Kidney (tissue), 13 donors: ENCODE measurements at regions not wholly inside any gene's neighbourhood (a gene's known extent, or its start where the extent isn't known, plus 50 kb on each side); places are given as distances from the start of the nearest gene placed in this dataset.

Experiments
- DNase-seq, 5 donors: peaks; one replicate each; pipeline ENCODE4 v3.0.0-alpha.2; 2013 to 2020
- FAIRE-seq: peaks from 2 replicates; lab custom pipeline; 2012; peaks lifted over from hg19 to GRCh38; lab: Jason Lieb, UNC
- H3K27ac ChIP-seq, 2 donors: one replicate each; pipeline ENCODE4 v1.7.0; 2013; ENCODE audit warnings: low read depth in 2 of 2, low read length in 2 of 2, inconsistent platforms in 1 of 2
- H3K27me3 ChIP-seq: one replicate; pipeline ENCODE4 v1.7.1; 2013; ENCODE audit warnings: low read length, inconsistent platforms; ENCODE audit not compliant: control insufficient read depth, insufficient read depth
- H3K36me3 ChIP-seq, 3 donors: one replicate each; pipeline versions ENCODE4 v1.7.0 to v1.7.1; 2013; ENCODE audit warnings: low read length in 3 of 3, control low read depth in 1 of 3, inconsistent platforms in 1 of 3; ENCODE audit not compliant: insufficient read depth in 3 of 3, control insufficient read depth in 2 of 3
- H3K4me1 ChIP-seq, 3 donors: one replicate each; pipeline versions ENCODE4 v1.7.0 to v1.7.1; 2013; ENCODE audit warnings: low read length in 3 of 3, inconsistent platforms in 1 of 3, low read depth in 1 of 3; ENCODE audit not compliant: control insufficient read depth in 2 of 3, insufficient read depth in 2 of 3
- H3K4me3 ChIP-seq, 3 donors: one replicate each; pipeline versions ENCODE4 v1.7.0 to v1.8.1; 2013; ENCODE audit warnings: low read length in 3 of 3, control low read depth in 1 of 3, inconsistent platforms in 1 of 3
- H3K9ac ChIP-seq, 3 donors: one replicate each; pipeline versions ENCODE4 v1.7.0 to v1.7.1; 2013; ENCODE audit warnings: low read length in 3 of 3, control low read depth in 1 of 3, inconsistent platforms in 1 of 3
- H3K9me3 ChIP-seq, 3 donors: one replicate each; pipeline versions ENCODE4 v1.7.0 to v1.7.1; 2013; ENCODE audit warnings: low read length in 3 of 3, control low read depth in 1 of 3, inconsistent platforms in 1 of 3; ENCODE audit not compliant: control insufficient read depth in 2 of 3, insufficient read depth in 1 of 3
- intact Hi-C: fragments of 100-400 bp; cut with DNase I; formaldehyde crosslinking; loops from one replicate; pipeline ENCODE4 v1.11.1; 2022
- TF ChIP-seq, protein P1 (sequence below): IDR thresholded peaks from 3 replicates; pipeline ENCODE4 v1.5.1; 2012; ENCODE audit warnings: mild to moderate bottlenecking, moderate library complexity, borderline replicate concordance; ENCODE audit not compliant: insufficient read depth; ENCODE audit errors: extremely low read depth
- donor health status: control.
- donor health status: control.
- donor health status: control.
- donor health status: control.
- donor health status: control.
- donor health status: DM: yes; HTN: yes; CAD: no.
- donor health status: Normal renal cell carcinoma (clear cell type).

DNA sequence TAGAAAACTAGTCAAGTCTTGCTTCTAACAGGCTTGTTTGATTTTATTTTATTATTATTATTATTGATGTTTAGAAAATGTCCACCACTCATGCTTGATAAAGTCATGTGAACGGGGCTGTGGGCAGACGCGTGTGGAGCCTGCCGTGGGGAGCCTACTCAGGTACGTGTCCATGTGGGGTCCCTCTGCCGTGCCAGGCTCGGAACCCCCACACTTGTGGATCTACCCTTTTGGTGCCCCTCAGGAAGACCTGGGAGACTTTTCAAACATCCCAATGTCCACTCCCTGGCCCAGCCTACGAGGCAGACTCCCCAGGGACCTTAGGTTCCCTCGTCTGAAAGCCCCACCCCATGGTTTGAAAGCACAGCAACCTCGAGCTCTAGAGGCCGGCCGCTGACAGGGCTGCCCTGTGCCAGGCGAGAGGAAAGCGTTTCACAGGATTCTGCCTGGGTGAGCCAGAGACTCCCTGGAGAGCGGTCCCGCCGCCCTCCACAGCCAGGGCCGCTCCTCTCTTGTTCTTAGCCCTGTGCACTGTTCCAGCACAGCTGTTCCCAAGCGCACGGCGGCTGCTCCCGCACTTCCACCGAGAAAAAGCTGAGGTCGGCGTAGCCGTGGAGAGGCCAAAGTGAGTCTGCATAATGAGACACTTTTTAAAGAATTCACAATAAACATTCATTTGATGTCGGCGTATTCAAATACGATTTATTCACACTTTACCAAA is 249.7 kb downstream of the TTLL2 start:
- H3K9ac ChIP-seq, result no peak overlapping the region
- H3K27ac ChIP-seq, result peak overlapping the region in 1 of 2 donors; percentile 53
- no peaks in the 10 kb centered on the region for H3K9me3 ChIP-seq
- intact Hi-C loops, result no loop called here
- no peak overlapping the region for H3K4me3 ChIP-seq
- TF ChIP-seq, protein P1, sequence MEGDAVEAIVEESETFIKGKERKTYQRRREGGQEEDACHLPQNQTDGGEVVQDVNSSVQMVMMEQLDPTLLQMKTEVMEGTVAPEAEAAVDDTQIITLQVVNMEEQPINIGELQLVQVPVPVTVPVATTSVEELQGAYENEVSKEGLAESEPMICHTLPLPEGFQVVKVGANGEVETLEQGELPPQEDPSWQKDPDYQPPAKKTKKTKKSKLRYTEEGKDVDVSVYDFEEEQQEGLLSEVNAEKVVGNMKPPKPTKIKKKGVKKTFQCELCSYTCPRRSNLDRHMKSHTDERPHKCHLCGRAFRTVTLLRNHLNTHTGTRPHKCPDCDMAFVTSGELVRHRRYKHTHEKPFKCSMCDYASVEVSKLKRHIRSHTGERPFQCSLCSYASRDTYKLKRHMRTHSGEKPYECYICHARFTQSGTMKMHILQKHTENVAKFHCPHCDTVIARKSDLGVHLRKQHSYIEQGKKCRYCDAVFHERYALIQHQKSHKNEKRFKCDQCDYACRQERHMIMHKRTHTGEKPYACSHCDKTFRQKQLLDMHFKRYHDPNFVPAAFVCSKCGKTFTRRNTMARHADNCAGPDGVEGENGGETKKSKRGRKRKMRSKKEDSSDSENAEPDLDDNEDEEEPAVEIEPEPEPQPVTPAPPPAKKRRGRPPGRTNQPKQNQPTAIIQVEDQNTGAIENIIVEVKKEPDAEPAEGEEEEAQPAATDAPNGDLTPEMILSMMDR, result no peak
- FAIRE-seq (no peak), DNase-seq (peak in 2 of 5 donors; percentile 51 to 73)
- H3K27me3 ChIP-seq, result no peaks in the 10 kb centered on the region
- H3K4me1 ChIP-seq, result peaks cover 0 to 5% (median 0%) of the 10 kb centered on the region in 3 donors
- no peaks in the 10 kb centered on the region for H3K36me3 ChIP-seq

DNA sequence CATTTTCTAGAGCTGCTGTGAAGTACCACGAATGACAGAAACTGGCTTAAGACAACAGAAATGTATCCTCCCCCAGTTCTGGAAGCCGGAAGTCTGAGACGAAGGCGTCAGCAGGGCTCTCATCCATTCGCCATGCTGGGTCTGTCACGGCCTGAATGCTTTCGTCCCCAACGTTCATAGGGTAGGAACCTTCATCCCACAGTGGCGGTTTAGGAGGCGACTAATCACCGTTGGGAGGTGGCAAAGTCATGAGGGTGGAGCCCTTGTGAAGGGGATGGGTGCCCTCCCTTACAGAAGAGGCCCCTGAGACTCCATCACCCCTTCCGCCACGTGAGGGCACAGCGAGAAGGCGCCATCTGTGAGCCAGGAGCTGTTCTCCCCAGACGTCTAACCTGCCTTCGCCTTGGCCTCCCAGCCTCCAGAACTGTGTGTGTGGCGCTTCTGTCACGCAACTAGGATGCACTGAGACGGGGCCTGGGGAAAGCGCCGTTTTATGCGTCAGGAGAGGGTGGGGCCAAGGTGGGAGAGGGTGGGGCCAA is 250.3 kb downstream of the TTLL2 start:
- intact Hi-C loops, result no loop called here
- Histone ChIP-seq H3K4me3 (no peak overlapping the region), H3K36me3 (no peaks in the 10 kb centered on the region), H3K9ac (no peak overlapping the region), H3K27ac (no peak overlapping the region), H3K27me3 (no peaks in the 10 kb centered on the region), H3K4me1 (peaks cover 0 to 5% (median 0%) of the 10 kb centered on the region in 3 donors), H3K9me3 (no peaks in the 10 kb centered on the region)
- DNase-seq (peak in 2 of 5 donors; percentile 69 to 84), FAIRE-seq (no peak)
- TF ChIP-seq, protein P1, result no peak

DNA sequence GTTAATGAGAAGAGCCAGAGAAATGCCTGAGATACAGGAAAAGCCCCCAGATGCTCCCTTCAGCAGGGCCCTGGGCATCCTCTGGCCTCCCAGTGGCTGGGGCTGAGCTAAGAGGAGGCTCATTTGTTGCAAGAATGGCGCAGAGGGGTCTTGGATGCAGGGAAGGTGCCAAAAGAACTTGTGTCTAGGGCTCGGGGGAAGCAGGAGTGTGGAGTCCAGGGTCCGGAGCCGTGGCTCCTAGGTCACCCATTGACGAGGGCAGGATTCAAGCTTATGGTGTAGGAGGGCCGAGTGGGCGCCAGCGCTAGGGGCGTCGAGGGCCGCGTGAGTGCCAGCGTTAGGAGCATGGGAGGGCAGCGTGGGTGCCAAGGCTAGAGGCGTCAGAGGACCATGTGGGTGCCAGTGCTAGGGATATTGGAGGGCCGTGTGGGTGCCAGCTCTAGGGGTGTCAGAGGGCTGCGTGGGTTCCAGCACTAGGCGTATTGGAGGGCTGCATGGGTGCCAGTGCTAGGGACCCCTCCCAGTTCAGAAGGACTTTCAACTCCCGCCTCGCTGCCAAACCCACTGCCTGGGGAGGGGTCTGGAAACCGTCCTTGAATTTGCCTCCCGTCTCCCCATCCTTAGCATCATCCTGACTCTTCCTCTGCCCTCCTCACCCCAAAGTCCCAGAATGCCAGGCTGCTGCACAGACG is 250.5 kb upstream of the AFDN start:
- Histone ChIP-seq H3K27me3 (no peaks in the 10 kb centered on the region), H3K27ac (no peak overlapping the region), H3K9ac (no peak overlapping the region), H3K9me3 (no peaks in the 10 kb centered on the region), H3K36me3 (no peaks in the 10 kb centered on the region), H3K4me3 (no peak overlapping the region), H3K4me1 (peaks cover 0 to 5% (median 0%) of the 10 kb centered on the region in 3 donors)
- FAIRE-seq (no peak), DNase-seq (no peak)
- TF ChIP-seq, protein P1, result no peak
- intact Hi-C loops, result no loop called here
